ENCODE measurements at regions not wholly inside any gene's neighbourhood (a gene's known extent, or its start where the extent isn't known, plus 50 kb on each side); places are given as distances from the start of the nearest gene placed in this dataset.
"Not testable (repeated sequence)": the region's sequence is repeated elsewhere in the genome, so short reads cannot be mapped to it uniquely, and the experiment has no call there.

DNA sequence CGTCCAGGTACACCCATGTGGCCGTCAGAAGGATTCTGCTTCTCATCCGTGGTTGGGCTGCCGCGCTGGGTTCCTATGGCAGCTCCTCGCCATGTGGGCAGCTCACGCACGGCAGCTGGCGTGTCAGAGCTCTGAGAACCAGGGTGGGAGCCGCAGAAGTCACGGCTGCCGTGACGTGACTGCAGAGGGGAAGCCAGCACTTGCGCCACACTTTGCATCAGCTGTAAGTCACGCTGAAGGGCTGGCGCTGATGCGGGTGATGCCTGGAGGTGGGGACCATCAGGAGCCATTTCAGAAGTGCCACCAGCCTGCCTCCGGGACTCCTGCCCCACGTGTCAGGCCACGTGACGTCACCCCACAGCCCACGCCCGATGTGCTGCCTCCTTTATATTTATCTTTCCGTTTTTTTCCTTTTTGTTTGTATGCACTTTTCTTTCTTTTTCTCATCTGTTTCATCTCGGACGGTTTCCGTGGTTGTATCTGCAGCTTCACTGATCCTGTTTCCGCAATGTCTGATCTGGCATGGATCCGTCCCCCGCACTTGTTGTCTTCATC lies 133.2 kb downstream of the IGLL1 start:
- no peak overlapping the region for H3K27ac ChIP-seq
- no peak for TF ChIP-seq ZFX (IDR thresholded peaks at IDR 0.05; ENCODE audit: borderline replicate concordance)
- TF ChIP-seq, protein P1, sequence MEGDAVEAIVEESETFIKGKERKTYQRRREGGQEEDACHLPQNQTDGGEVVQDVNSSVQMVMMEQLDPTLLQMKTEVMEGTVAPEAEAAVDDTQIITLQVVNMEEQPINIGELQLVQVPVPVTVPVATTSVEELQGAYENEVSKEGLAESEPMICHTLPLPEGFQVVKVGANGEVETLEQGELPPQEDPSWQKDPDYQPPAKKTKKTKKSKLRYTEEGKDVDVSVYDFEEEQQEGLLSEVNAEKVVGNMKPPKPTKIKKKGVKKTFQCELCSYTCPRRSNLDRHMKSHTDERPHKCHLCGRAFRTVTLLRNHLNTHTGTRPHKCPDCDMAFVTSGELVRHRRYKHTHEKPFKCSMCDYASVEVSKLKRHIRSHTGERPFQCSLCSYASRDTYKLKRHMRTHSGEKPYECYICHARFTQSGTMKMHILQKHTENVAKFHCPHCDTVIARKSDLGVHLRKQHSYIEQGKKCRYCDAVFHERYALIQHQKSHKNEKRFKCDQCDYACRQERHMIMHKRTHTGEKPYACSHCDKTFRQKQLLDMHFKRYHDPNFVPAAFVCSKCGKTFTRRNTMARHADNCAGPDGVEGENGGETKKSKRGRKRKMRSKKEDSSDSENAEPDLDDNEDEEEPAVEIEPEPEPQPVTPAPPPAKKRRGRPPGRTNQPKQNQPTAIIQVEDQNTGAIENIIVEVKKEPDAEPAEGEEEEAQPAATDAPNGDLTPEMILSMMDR (IDR thresholded peaks at IDR 0.05) = no peak

- not testable (repeated sequence) for H3K27ac ChIP-seq
Measured at GRCh38 chr22:23446194-23446593, 133.9 kb downstream of the IGLL1 start.

- not testable (repeated sequence) for H3K27ac ChIP-seq
Measured at GRCh38 chr22:23443905-23444304, 136.2 kb downstream of the IGLL1 start.

DNA sequence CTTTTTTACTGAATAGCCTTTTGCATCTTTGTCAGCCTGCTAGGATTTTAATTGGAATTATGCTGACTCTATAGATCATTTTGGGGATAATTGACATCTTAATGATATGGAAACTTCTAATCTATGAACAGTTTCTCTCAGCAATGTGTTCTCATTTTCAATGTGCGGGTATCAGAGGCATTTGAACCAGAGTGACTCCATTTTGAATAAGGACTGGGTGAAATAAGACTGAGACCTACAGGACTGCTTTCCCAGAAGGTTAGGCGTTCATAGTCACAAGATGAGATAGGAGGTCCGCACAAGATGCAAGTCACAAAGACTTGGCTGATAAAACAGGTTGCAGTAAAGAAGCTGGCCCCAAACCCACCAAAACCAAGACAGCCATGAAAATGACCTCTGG lies 140.5 kb downstream of the IGLL1 start:
- not testable (repeated sequence) for H3K27ac ChIP-seq

DNA sequence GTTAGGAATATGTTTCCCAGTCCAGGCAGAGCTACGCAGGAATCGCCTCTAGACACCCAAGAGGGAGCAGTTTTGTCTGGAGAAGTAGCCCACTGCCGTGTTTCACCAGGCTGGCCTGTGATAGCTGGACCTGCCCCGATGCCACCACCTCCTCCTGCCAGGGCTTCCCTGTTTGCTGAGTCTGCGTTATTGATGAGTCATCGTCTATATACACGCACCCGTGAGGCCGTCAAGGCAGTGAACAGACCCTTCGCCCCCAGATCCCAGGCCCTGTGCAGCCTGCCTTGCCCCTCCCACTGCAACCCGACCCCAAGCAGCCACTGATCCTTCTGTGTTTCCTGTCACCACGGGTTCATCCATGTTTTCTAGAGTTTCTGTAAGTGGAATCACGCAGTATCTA lies 141.9 kb downstream of the IGLL1 start:
- TF ChIP-seq, protein P1 (IDR thresholded peaks at IDR 0.05) = no peak
- no peak for TF ChIP-seq ZFX (IDR thresholded peaks at IDR 0.05; ENCODE audit: borderline replicate concordance)
- H3K27ac ChIP-seq = no peak overlapping the region

DNA sequence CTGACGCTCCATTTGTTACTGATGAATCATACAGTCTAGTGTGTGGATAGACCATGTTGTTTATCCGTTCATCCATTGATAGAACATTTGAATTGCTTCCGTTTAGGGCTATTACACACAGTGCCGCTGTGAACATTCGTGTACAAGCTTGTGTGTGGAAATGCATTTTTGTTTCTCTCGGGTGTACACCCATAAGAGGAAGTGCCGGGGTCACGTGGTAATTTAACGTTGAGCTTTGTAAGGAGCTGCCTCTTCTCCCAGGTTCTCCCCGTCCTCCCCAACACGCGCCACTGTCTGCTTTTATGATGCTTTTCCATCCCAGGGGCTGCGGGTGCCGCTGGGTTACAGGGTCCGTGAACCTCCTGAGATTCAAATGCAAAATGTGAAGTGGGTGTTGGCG lies 142.3 kb downstream of the IGLL1 start:
- no peak overlapping the region for H3K27ac ChIP-seq
- no peak for TF ChIP-seq ZFX (IDR thresholded peaks at IDR 0.05; ENCODE audit: borderline replicate concordance)
- TF ChIP-seq, protein P1 (IDR thresholded peaks at IDR 0.05) = no peak

DNA sequence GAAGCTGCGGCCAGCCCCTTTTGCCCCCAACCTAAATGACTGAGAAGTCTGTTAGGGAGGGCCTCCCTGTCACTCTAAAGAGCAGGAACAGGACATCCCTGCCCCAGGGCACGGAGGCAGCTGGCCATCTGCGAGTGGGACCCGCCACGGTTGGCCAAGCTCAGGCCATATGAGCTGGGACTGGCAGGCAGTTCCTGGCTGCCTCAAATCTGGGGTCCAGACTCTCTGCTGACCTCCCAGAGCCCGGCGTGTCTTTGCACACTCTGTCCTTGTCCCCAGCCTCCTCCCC lies 143.0 kb downstream of the IGLL1 start:
- H3K27ac ChIP-seq = not testable (repeated sequence)

DNA sequence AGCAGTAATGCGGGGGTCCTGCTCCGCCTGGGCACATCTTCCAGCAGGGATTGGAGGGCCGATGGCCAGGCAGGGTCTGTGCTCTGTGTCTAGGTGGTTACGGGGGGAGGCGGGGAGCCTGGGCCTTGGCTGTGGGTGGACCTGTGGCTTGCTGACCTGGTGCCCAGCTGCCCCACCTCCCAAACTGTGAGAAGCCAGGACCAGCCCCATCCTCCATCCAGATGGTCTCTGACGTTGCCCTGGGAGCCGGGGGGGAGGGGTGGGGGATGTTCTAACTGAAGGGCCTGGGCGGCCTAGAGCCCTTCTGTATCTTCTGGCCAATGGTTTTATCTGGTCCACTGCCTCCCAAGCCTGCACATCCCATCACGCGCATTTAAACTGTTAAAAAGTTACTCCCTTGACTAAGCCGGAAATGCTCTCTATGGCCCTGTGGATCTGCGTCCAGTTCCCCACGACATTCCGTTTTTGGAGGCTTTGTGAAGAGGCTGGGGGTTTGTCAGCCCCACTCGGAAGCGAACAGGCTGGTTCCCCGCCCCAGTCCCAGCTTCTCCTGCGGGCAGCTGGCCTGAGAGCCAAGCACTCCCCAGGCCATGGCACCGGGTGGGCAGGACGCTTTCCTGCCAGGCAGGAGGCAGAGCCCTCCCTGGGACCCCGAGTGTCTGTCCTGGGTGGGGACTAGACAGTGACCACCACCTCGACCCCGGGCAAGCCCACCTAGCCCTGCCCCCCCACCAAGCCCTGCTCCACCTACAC lies 143.6 kb downstream of the IGLL1 start:
- H3K27ac ChIP-seq = not testable (repeated sequence)

GRCh38 chr22:23435186-23435585 lies 144.9 kb downstream of the IGLL1 start:
- H3K27ac ChIP-seq = not testable (repeated sequence)

GRCh38 chr22:23434198-23434830 lies 145.8 kb downstream of the IGLL1 start:
- peak overlapping the region; percentile 76 for H3K27ac ChIP-seq

DNA sequence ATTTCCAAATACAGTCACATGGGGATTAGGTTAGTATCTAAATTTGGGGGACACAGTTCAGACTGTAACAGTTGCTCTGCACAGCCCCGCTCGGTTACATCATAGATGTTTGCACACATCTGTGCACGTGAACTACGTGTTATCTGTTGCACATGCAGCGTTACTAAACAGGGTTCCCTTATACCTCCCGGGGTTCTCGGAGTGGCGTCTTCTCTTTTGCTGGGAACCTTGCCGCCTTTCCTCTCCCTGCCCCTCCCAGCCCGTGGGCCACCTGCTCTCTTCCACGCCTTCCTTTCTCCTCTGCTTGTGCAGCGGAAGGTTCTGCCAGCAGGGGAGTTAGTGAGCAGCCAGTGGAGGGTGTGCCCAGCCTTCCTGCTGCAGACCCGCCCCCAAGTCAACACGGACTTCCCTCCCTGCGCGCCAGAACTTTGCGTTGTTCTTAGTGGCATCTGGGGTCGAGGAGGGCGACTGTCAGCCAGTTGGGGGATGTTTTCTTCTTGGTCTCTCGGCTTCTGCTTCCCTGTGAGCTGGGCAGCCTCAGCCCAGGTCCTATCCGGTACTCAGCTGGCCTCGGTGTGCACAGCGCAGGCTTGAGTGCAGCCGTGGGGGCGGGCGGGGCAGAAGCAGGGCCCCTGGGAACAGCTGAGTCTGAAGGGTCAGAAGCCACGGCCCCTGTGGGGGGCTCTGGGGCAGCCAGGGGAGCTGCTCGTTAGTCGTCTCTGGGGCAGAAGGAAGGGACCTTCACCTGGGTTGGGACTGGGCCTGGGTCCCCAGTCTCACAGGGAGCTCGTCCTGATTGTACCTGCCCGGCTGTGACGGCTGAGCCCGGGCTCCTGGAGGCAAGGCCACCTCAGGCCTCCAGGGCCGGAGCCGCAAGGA lies 146.7 kb downstream of the IGLL1 start:
- TF ChIP-seq, protein P1 (IDR thresholded peaks at IDR 0.05) = peak; percentile 83
- peak overlapping the region; percentile 76 for H3K27ac ChIP-seq

- peak overlapping the region; percentile 76 for H3K27ac ChIP-seq
Measured at GRCh38 chr22:23432719-23433118, 147.4 kb downstream of the IGLL1 start.
